B cell (primary cell): ENCODE measurements at regions not wholly inside any gene's neighbourhood (a gene's known extent, or its start where the extent isn't known, plus 50 kb on each side); places are given as distances from the start of the nearest gene placed in this dataset.

Experiments
- EZH2 ChIP-seq: IDR thresholded peaks from 2 replicates; pipeline ENCODE4 v1.6.1; 2012; ENCODE audit warnings: borderline replicate concordance, low read depth, mild to moderate bottlenecking, moderate library complexity, low read length; ENCODE audit not compliant: insufficient read depth, poor library complexity, severe bottlenecking
- TF ChIP-seq, protein P1 (sequence below): fragments of 200-600 bp; IDR thresholded peaks from one replicate; pipeline ENCODE4 v1.8.0; 2022; ENCODE audit warnings: antibody characterized with exemption, mild to moderate bottlenecking

DNA sequence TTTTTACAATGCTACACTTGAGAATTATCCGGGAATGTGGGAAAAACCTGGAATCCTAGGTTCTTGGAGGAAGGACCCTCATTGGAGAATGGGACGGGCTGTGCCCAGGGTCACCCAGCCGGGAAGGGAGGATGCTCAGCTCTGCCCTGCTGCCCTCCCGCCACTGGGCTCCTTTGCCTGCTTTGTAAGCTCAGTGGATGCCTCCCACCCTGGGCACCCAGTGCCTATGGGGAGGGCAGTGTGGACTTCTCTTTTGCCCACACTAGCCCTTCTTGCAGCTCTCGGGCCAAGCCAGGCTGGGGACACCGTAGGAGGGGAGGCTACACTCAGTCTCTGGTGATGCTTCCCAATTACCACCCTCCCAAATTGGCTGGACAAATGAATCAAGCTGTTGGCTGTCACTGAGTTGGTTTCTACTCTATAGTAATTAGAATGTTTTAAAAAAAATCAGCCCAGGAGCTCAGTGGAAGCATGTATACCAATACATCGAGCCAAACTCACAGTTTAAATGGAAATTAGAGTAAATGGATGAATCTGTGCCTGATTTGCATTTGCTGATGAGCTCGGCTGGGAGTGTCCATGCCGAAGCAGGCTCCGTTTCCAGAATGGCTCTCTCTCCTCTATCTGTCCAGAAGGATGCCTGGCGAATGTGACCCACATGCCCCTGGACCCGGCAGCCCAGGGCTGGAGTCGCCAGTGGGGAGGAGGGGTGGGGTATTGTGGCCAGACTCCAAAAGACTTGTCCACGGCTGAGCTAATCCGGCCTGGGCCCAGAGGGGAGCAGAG, 317.0 kb downstream of the CTTN start:
- TF ChIP-seq, protein P1, sequence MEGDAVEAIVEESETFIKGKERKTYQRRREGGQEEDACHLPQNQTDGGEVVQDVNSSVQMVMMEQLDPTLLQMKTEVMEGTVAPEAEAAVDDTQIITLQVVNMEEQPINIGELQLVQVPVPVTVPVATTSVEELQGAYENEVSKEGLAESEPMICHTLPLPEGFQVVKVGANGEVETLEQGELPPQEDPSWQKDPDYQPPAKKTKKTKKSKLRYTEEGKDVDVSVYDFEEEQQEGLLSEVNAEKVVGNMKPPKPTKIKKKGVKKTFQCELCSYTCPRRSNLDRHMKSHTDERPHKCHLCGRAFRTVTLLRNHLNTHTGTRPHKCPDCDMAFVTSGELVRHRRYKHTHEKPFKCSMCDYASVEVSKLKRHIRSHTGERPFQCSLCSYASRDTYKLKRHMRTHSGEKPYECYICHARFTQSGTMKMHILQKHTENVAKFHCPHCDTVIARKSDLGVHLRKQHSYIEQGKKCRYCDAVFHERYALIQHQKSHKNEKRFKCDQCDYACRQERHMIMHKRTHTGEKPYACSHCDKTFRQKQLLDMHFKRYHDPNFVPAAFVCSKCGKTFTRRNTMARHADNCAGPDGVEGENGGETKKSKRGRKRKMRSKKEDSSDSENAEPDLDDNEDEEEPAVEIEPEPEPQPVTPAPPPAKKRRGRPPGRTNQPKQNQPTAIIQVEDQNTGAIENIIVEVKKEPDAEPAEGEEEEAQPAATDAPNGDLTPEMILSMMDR = no peak
- TF ChIP-seq EZH2 = no peak
